ENCODE measurements at regions not wholly inside any gene's neighbourhood (a gene's known extent, or its start where the extent isn't known, plus 50 kb on each side); places are given as distances from the start of the nearest gene placed in this dataset.

- TF ChIP-seq POLR2AphosphoS5 (IDR thresholded peaks at IDR 0.05) (no peak), RAD21 (conservative IDR thresholded peaks at IDR 0.05) (no peak), CTCF (IDR thresholded peaks at IDR 0.05; ENCODE audit: poor library complexity, severe bottlenecking) (no peak), EP300 (conservative IDR thresholded peaks at IDR 0.05; ENCODE audit: poor library complexity, severe bottlenecking) (no peak), TAF1 (IDR thresholded peaks at IDR 0.05; ENCODE audit: low read depth) (no peak)
Observed at GRCh38 chrX:128676651-128677050, 624.4 kb upstream of the ACTRT1 start.
